ENCODE measurements at regions not wholly inside any gene's neighbourhood (a gene's known extent, or its start where the extent isn't known, plus 50 kb on each side); places are given as distances from the start of the nearest gene placed in this dataset.

DNA sequence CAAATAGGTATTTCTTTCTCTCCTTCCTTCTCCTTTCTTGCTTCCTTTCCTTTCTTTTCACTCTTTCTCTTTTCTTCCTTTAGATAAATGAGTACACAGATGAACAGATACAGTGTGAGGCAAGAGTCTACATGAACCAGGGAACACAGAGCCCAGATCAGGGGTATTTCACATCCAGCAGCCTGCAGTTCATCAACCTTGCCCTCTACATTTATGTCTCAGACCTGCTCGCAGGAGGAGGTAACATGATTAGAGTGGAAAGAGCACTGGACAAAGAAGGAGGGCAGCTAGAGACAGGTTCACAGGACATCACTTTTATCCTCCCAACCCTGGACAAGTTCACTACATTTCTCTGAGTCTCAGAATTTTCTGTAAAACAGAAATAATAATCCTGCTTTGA is 773.1 kb downstream of the NTRK3 start:
- H3K4me3 Mint-ChIP-seq: no peak overlapping the region
- H3K27me3 Mint-ChIP-seq (ENCODE audit: insufficient read depth, low read depth, poor library complexity): no peaks in the 10 kb centered on the region
- no peak overlapping the region for H3K4me2 ChIP-seq

DNA sequence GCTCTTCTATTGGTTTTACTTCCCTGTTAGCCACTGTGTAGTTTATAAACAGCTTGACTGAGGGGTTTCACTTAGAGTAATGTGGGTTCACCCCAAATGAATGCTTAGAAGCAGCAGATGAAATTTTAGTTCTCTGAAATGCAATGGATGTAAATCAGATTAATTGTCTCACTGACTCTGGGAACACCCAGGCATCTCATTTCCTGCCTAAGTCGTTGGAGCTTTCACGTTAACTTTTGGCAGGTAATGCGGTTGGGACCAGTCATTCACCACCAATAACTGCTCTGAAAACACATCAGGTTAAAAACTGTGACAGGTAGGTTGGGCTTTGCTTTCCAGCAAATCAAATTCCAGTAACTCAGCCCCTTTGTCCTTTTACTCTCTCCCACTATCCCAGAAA is 775.4 kb downstream of the NTRK3 start:
- TF ChIP-seq ZNF331 (CRISPR knock-in tag; IDR thresholded peaks at IDR 0.05; ENCODE audit: low read depth) (no peak), POLR2AphosphoS5 (IDR thresholded peaks at IDR 0.05; ENCODE audit: low read depth) (no peak), JUNB (IDR thresholded peaks at IDR 0.05; ENCODE audit: unreplicated experiment) (no peak), CTCF (conservative IDR thresholded peaks at IDR 0.05; ENCODE audit: low read depth in 2 of 2) (no peak), EZH2 (IDR thresholded peaks at IDR 0.05; ENCODE audit: low read depth, unreplicated experiment) (no peak), ZNF114 (CRISPR knock-in tag; IDR thresholded peaks at IDR 0.05) (no peak)
- Mint-ChIP-seq H3K27me3 (ENCODE audit: insufficient read depth, low read depth, poor library complexity) (no peaks in the 10 kb centered on the region), H3K27ac (no peak overlapping the region), H3K4me1 (peaks cover 9% of the 10 kb centered on the region), H3K36me3 (ENCODE audit: low read depth) (no peaks in the 10 kb centered on the region), H3K9me3 (no peaks in the 10 kb centered on the region), H3K4me3 (no peak overlapping the region)
- Histone ChIP-seq H3F3A (replicated peaks; ENCODE audit: low read depth) (no peaks in the 10 kb centered on the region), H3K4me1 (ENCODE audit: insufficient read depth) (peaks cover 7% of the 10 kb centered on the region; the same call in 1 of the 2 replicates), H3K4me3 (no peak overlapping the region), H3K36me3 (ENCODE audit: insufficient read depth) (no peaks in the 10 kb centered on the region), H3K79me2 (replicated peaks; ENCODE audit: insufficient read depth) (no peaks in the 10 kb centered on the region), H4K20me1 (replicated peaks; ENCODE audit: insufficient read depth) (no peaks in the 10 kb centered on the region), H3K4me2 (no peak overlapping the region), H2AFZ (peak overlapping the region; percentile 44; the same call in 1 of the 2 replicates), H3K9me2 (ENCODE audit: insufficient read depth) (no peaks in the 10 kb centered on the region), H3K27ac (ENCODE audit: low read depth) (no peak overlapping the region), H3K27me3 (ENCODE audit: insufficient read depth) (no peaks in the 10 kb centered on the region)
- ATAC-seq (no peak), DNase-seq (ENCODE audit: low spot score) (no peak)

More for the DNA sequence above, 773.1 kb downstream of the NTRK3 start:
- Histone ChIP-seq H3K9me2 (ENCODE audit: insufficient read depth) (no peaks in the 10 kb centered on the region), H4K20me1 (replicated peaks; ENCODE audit: insufficient read depth) (no peaks in the 10 kb centered on the region), H2AFZ (no peak overlapping the region; the same call in 1 of the 2 replicates), H3K4me3 (no peak overlapping the region), H3K4me1 (ENCODE audit: insufficient read depth) (0 out of 2 replicates have a peak, but pooled peaks cover under 1% of the 10 kb centered on the region), H3F3A (replicated peaks; ENCODE audit: low read depth) (no peaks in the 10 kb centered on the region), H3K36me3 (ENCODE audit: insufficient read depth) (no peaks in the 10 kb centered on the region), H3K27ac (ENCODE audit: low read depth) (no peak overlapping the region), H3K27me3 (ENCODE audit: insufficient read depth) (no peaks in the 10 kb centered on the region), H3K79me2 (replicated peaks; ENCODE audit: insufficient read depth) (no peaks in the 10 kb centered on the region)
- Mint-ChIP-seq H3K9me3 (no peaks in the 10 kb centered on the region), H3K36me3 (ENCODE audit: low read depth) (no peaks in the 10 kb centered on the region), H3K4me1 (peaks cover under 1% of the 10 kb centered on the region; the same call in 2 of the 3 replicates), H3K27ac (no peak overlapping the region)
- DNase-seq (ENCODE audit: low spot score) (no peak), ATAC-seq (no peak)
- TF ChIP-seq ETS1 (IDR thresholded peaks at IDR 0.05) (no peak), ZNF114 (CRISPR knock-in tag; IDR thresholded peaks at IDR 0.05) (no peak), CREB1 (CRISPR knock-in tag; IDR thresholded peaks at IDR 0.05; ENCODE audit: low read depth) (no peak)

DNA sequence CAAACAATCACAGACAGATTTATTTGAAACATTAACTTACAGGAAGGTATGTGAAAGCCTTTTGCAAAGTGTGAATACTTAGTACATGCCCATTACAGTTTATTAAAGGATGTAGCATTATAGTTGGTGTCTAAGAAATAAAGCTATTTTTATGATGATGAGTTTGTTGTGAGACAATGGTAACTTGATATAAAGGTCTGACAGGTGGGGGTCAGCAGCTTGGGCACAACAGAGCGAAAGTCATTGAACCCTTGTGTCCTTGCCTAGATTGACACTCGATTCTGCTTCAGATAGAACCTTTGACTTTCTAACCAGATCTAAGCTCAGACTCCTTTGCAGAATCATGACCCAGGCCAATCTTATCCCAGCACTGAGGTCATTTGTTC is 777.9 kb downstream of the NTRK3 start:
- Histone ChIP-seq H3K36me3 (ENCODE audit: insufficient read depth) (no peaks in the 10 kb centered on the region), H4K20me1 (replicated peaks; ENCODE audit: insufficient read depth) (no peaks in the 10 kb centered on the region), H3F3A (replicated peaks; ENCODE audit: low read depth) (no peaks in the 10 kb centered on the region), H3K9me2 (ENCODE audit: insufficient read depth) (no peaks in the 10 kb centered on the region), H3K4me2 (no peak overlapping the region), H3K27ac (ENCODE audit: low read depth) (no peak overlapping the region), H3K27me3 (ENCODE audit: insufficient read depth) (no peaks in the 10 kb centered on the region), H3K79me2 (replicated peaks; ENCODE audit: insufficient read depth) (no peaks in the 10 kb centered on the region), H2AFZ (no peak overlapping the region), H3K4me1 (ENCODE audit: insufficient read depth) (peaks cover 7% of the 10 kb centered on the region; the same call in 1 of the 2 replicates), H3K4me3 (no peak overlapping the region)
- Mint-ChIP-seq H3K27ac (no peak overlapping the region), H3K27me3 (ENCODE audit: insufficient read depth, low read depth, poor library complexity) (no peaks in the 10 kb centered on the region), H3K36me3 (ENCODE audit: low read depth) (no peaks in the 10 kb centered on the region), H3K9me3 (no peaks in the 10 kb centered on the region), H3K4me1 (peaks cover 9% of the 10 kb centered on the region), H3K4me3 (no peak overlapping the region)
- ATAC-seq: no peak
- no peak for DNase-seq (ENCODE audit: low spot score)
- no peak for TF ChIP-seq CREB1 (CRISPR knock-in tag; IDR thresholded peaks at IDR 0.05; ENCODE audit: low read depth)
- TF ChIP-seq ZNF331 (CRISPR knock-in tag; IDR thresholded peaks at IDR 0.05; ENCODE audit: low read depth): no peak
- no peak for TF ChIP-seq JUNB (IDR thresholded peaks at IDR 0.05; ENCODE audit: unreplicated experiment)
- TF ChIP-seq ZNF114 (CRISPR knock-in tag; IDR thresholded peaks at IDR 0.05): no peak
- no peak for TF ChIP-seq CTCF (conservative IDR thresholded peaks at IDR 0.05; ENCODE audit: low read depth in 2 of 2)
- TF ChIP-seq STAT1 (IDR thresholded peaks at IDR 0.05; ENCODE audit: unreplicated experiment): no peak
- no peak for TF ChIP-seq NANOG (IDR thresholded peaks at IDR 0.05; ENCODE audit: borderline replicate concordance)
- no peak for TF ChIP-seq EZH2 (IDR thresholded peaks at IDR 0.05; ENCODE audit: low read depth, unreplicated experiment)
- no peak for TF ChIP-seq POLR2AphosphoS5 (IDR thresholded peaks at IDR 0.05; ENCODE audit: low read depth)
